ENCODE measurements at regions not wholly inside any gene's neighbourhood (a gene's known extent, or its start where the extent isn't known, plus 50 kb on each side); places are given as distances from the start of the nearest gene placed in this dataset.
A peak's percentile ranks its signal among the peaks of the same experiment; 100 is the strongest.

GRCh38 chr4:126058596-126058995 is 743.8 kb downstream of the FAT4 start:
- no peak for DNase-seq

- no peak for DNase-seq
These were observed 746.9 kb downstream of the FAT4 start for GRCh38 chr4:126061655-126062054.

GRCh38 chr4:126065016-126065415 is 750.3 kb downstream of the FAT4 start:
- DNase-seq, result no peak

- DNase-seq, result peak; percentile 4
These were observed 756.9 kb downstream of the FAT4 start for GRCh38 chr4:126071346-126072333.

GRCh38 chr4:126081336-126081735 is 766.6 kb downstream of the FAT4 start:
- DNase-seq, result no peak

GRCh38 chr4:126086041-126086440 is 771.3 kb downstream of the FAT4 start:
- DNase-seq, result no peak

GRCh38 chr4:126087101-126087500 is 772.3 kb downstream of the FAT4 start:
- no peak for DNase-seq

- DNase-seq, result no peak
These were observed 782.5 kb downstream of the FAT4 start for GRCh38 chr4:126097155-126097799.

- no peak for DNase-seq
These were observed 791.9 kb downstream of the FAT4 start for GRCh38 chr4:126106658-126107057.

- no peak for DNase-seq
These were observed 795.1 kb downstream of the FAT4 start for GRCh38 chr4:126109836-126110235.

- DNase-seq, result no peak
These were observed 798.3 kb downstream of the FAT4 start for GRCh38 chr4:126113058-126113457.

GRCh38 chr4:126123611-126124325 is 809.0 kb downstream of the FAT4 start:
- DNase-seq, result no peak

- no peak for DNase-seq
These were observed 810.1 kb downstream of the FAT4 start for GRCh38 chr4:126124818-126125217.

GRCh38 chr4:126130215-126130614 is 815.5 kb downstream of the FAT4 start:
- no peak for DNase-seq

GRCh38 chr4:126136922-126137781 is 822.4 kb downstream of the FAT4 start:
- DNase-seq, result no peak

GRCh38 chr4:126137782-126138170 is 823.0 kb downstream of the FAT4 start:
- DNase-seq, result no peak

GRCh38 chr4:126144543-126145237 is 829.9 kb downstream of the FAT4 start:
- no peak for DNase-seq

GRCh38 chr4:126168484-126168883 is 853.7 kb downstream of the FAT4 start:
- DNase-seq, result no peak

- DNase-seq, result no peak
These were observed 857.4 kb downstream of the FAT4 start for GRCh38 chr4:126172126-126172525.

- no peak for DNase-seq
These were observed 859.9 kb downstream of the FAT4 start for GRCh38 chr4:126174627-126175026.

- DNase-seq, result no peak
These were observed 865.9 kb downstream of the FAT4 start for GRCh38 chr4:126180642-126181041.

- DNase-seq, result no peak
These were observed 867.6 kb downstream of the FAT4 start for GRCh38 chr4:126182336-126182735.
